ENCODE measurements at regions not wholly inside any gene's neighbourhood (a gene's known extent, or its start where the extent isn't known, plus 50 kb on each side); places are given as distances from the start of the nearest gene placed in this dataset.

DNA sequence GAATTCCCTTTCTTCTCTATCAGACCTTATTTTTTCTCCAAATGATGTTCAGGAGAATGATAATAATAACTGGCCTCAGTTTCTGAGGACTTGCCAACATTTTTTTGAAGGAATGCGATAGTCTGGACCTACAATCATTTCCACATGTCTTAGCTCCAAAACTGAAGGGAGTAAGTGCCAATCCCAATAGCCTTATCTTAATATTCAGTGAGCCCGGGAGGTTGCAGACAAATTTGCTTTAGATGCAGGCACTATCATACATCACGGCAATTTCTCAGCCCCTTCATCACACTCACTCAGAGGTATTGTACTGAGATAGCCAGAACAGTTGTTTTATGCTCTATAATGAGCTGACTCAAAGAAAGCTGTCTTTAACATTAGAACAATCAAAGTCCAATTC is 796.9 kb downstream of the ADGRL2 start:
- H3K79me2 ChIP-seq (ENCODE audit: insufficient read depth, low read length) = no peaks in the 10 kb centered on the region
- H3K27ac ChIP-seq (ENCODE audit: low read depth, low read length, poor library complexity, severe bottlenecking) = no peak overlapping the region
- H3K4me1 ChIP-seq (ENCODE audit: insufficient read depth, low read length, severe bottlenecking) = no peaks in the 10 kb centered on the region
- H3K36me3 ChIP-seq (ENCODE audit: insufficient read depth, low read length) = no peaks in the 10 kb centered on the region
- H3K9me3 ChIP-seq (ENCODE audit: low read length) = no peaks in the 10 kb centered on the region
- H3K4me2 ChIP-seq (ENCODE audit: low read length) = no peak overlapping the region
- no peak overlapping the region for H3K9ac ChIP-seq (ENCODE audit: low read length)
- no peaks in the 10 kb centered on the region for H3K9me2 ChIP-seq (ENCODE audit: low read depth, low read length)
- no peaks in the 10 kb centered on the region for H3K27me3 ChIP-seq (ENCODE audit: insufficient read depth, low read length)
- H4K20me1 ChIP-seq (ENCODE audit: insufficient read depth, low read length) = no peaks in the 10 kb centered on the region
- no peak overlapping the region for H2AFZ ChIP-seq (ENCODE audit: low read length)
- H3F3A ChIP-seq (ENCODE audit: insufficient read depth, low read length) = no peaks in the 10 kb centered on the region
- no peak overlapping the region for H3K4me3 ChIP-seq (ENCODE audit: low read depth, low read length, poor library complexity, severe bottlenecking)
- no peak for TF ChIP-seq EZH2 (IDR thresholded peaks at IDR 0.05; ENCODE audit: borderline replicate concordance, low read length)
- TF ChIP-seq, protein P1, sequence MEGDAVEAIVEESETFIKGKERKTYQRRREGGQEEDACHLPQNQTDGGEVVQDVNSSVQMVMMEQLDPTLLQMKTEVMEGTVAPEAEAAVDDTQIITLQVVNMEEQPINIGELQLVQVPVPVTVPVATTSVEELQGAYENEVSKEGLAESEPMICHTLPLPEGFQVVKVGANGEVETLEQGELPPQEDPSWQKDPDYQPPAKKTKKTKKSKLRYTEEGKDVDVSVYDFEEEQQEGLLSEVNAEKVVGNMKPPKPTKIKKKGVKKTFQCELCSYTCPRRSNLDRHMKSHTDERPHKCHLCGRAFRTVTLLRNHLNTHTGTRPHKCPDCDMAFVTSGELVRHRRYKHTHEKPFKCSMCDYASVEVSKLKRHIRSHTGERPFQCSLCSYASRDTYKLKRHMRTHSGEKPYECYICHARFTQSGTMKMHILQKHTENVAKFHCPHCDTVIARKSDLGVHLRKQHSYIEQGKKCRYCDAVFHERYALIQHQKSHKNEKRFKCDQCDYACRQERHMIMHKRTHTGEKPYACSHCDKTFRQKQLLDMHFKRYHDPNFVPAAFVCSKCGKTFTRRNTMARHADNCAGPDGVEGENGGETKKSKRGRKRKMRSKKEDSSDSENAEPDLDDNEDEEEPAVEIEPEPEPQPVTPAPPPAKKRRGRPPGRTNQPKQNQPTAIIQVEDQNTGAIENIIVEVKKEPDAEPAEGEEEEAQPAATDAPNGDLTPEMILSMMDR (IDR thresholded peaks at IDR 0.05; ENCODE audit: low read length) = no peak

DNA sequence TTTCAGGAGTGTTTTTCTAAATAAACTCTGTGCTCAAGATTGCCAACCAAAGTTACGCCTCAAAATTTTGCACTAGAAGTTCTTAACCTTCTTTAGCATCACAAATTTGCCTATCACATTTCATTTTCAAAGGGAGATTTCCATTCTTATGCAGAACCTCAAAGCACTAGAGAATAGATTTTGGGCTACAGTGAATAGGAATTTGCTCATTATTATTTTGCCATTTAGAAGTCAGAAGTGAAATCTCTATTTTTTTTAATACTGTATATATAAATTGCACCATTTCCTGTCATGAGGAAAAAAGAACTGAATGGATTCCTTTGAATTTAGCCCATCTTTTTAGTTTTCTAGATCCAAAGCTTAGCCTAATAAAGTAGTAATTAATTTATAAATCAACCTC is 796.4 kb downstream of the ADGRL2 start:
- H3K36me3 ChIP-seq (ENCODE audit: insufficient read depth, low read length) = no peaks in the 10 kb centered on the region
- H3K9me2 ChIP-seq (ENCODE audit: low read depth, low read length) = no peaks in the 10 kb centered on the region
- no peaks in the 10 kb centered on the region for H3K79me2 ChIP-seq (ENCODE audit: insufficient read depth, low read length)
- TF ChIP-seq, protein P1 (IDR thresholded peaks at IDR 0.05; ENCODE audit: low read length) = no peak
- TF ChIP-seq EZH2 (IDR thresholded peaks at IDR 0.05; ENCODE audit: borderline replicate concordance, low read length) = no peak
- no peak overlapping the region for H3K9ac ChIP-seq (ENCODE audit: low read length)
- H3K27me3 ChIP-seq (ENCODE audit: insufficient read depth, low read length) = no peaks in the 10 kb centered on the region
- H3K4me2 ChIP-seq (ENCODE audit: low read length) = no peak overlapping the region
- H3K9me3 ChIP-seq (ENCODE audit: low read length) = no peaks in the 10 kb centered on the region
- no peak overlapping the region for H2AFZ ChIP-seq (ENCODE audit: low read length)
- no peaks in the 10 kb centered on the region for H3F3A ChIP-seq (ENCODE audit: insufficient read depth, low read length)
- H3K27ac ChIP-seq (ENCODE audit: low read depth, low read length, poor library complexity, severe bottlenecking) = no peak overlapping the region
- no peaks in the 10 kb centered on the region for H4K20me1 ChIP-seq (ENCODE audit: insufficient read depth, low read length)
- no peak overlapping the region for H3K4me3 ChIP-seq (ENCODE audit: low read depth, low read length, poor library complexity, severe bottlenecking)
- no peaks in the 10 kb centered on the region for H3K4me1 ChIP-seq (ENCODE audit: insufficient read depth, low read length, severe bottlenecking)

- Histone ChIP-seq H3K9me3 (ENCODE audit: low read length) (no peaks in the 10 kb centered on the region), H3K4me1 (ENCODE audit: insufficient read depth, low read length, severe bottlenecking) (no peaks in the 10 kb centered on the region), H4K20me1 (ENCODE audit: insufficient read depth, low read length) (no peaks in the 10 kb centered on the region), H3K79me2 (ENCODE audit: insufficient read depth, low read length) (no peaks in the 10 kb centered on the region), H3K9me2 (ENCODE audit: low read depth, low read length) (no peaks in the 10 kb centered on the region), H3K27ac (ENCODE audit: low read depth, low read length, poor library complexity, severe bottlenecking) (no peak overlapping the region), H3K4me3 (ENCODE audit: low read depth, low read length, poor library complexity, severe bottlenecking) (no peak overlapping the region), H3K36me3 (ENCODE audit: insufficient read depth, low read length) (no peaks in the 10 kb centered on the region), H3K27me3 (ENCODE audit: insufficient read depth, low read length) (no peaks in the 10 kb centered on the region), H2AFZ (ENCODE audit: low read length) (no peak overlapping the region), H3F3A (ENCODE audit: insufficient read depth, low read length) (no peaks in the 10 kb centered on the region), H3K4me2 (ENCODE audit: low read length) (no peak overlapping the region), H3K9ac (ENCODE audit: low read length) (no peak overlapping the region)
- TF ChIP-seq, protein P1 (IDR thresholded peaks at IDR 0.05; ENCODE audit: low read length) = no peak
- TF ChIP-seq EZH2 (IDR thresholded peaks at IDR 0.05; ENCODE audit: borderline replicate concordance, low read length) = no peak
These were observed 792.8 kb downstream of the ADGRL2 start for GRCh38 chr1:82593561-82593960.
